Panc1 (cell line): ENCODE measurements at regions not wholly inside any gene's neighbourhood (a gene's known extent, or its start where the extent isn't known, plus 50 kb on each side); places are given as distances from the start of the nearest gene placed in this dataset.

ENCODE experiments used
- ATAC-seq: fragments of 200-7000 bp; cut with Tn5 transposase; 2 replicates; pipeline ENCODE4 v1.9.1; 2020; ENCODE audit warnings: mild to moderate bottlenecking, moderate library complexity
- BruUV-seq: library from RNA; stranded (reverse); fragments of 400-500 nt; replicated peaks from 2 replicates; lab custom pipeline; 2021; lab: Mats Ljungman, UMichigan
- CTCF ChIA-PET: fragments of 300-600 bp; sonication (Branson Sonifier 250); formaldehyde crosslinking; loops from one replicate; lab custom pipeline; 2022; ENCODE audit warnings: antibody characterized with exemption; lab: Charles Lee
- POLR2A ChIA-PET: fragments of 300-600 bp; sonication (Branson Sonifier 250); formaldehyde crosslinking; loops from one replicate; lab custom pipeline; 2022; ENCODE audit warnings: antibody characterized with exemption; lab: Charles Lee
- DNase-seq: peaks from one replicate; pipeline ENCODE4 v3.0.0-alpha.2; 2010; ENCODE audit warnings: low read depth, low spot score
- H3K27ac ChIP-seq: 2 replicates; pipeline ENCODE4 v1.5.1; 2011; ENCODE audit warnings: mild to moderate bottlenecking, low read length, inconsistent platforms
- H3K27me3 ChIP-seq: fragments of 200-500 bp; sonication (Bioruptor generic); 2 replicates; pipeline ENCODE4 v1.6.0; 2014; ENCODE audit warnings: low read length, inconsistent platforms; ENCODE audit not compliant: control insufficient read depth, insufficient read depth
- H3K36me3 ChIP-seq: fragments of 200-500 bp; sonication (Bioruptor generic); 2 replicates; pipeline ENCODE4 v1.5.1; 2014; ENCODE audit warnings: inconsistent platforms, mild to moderate bottlenecking, low read length, moderate library complexity; ENCODE audit not compliant: control insufficient read depth, insufficient read depth
- H3K4me1 ChIP-seq: 2 replicates; pipeline ENCODE4 v1.5.1; 2011; ENCODE audit warnings: inconsistent platforms, mild to moderate bottlenecking, low read length, moderate library complexity; ENCODE audit not compliant: control insufficient read depth, insufficient read depth
- H3K4me3 ChIP-seq, 2 experiments: 2 replicates each; pipeline ENCODE4 v1.5.1; 2011 to 2012; ENCODE audit warnings: low read depth in 2 of 2, low read length in 2 of 2, mild to moderate bottlenecking in 2 of 2, inconsistent platforms in 1 of 2, moderate library complexity in 1 of 2
- H3K9me3 ChIP-seq: fragments of 200-500 bp; sonication (Bioruptor generic); 2 replicates; pipeline ENCODE4 v1.5.1; 2014; ENCODE audit warnings: low read depth, mild to moderate bottlenecking, inconsistent platforms, low read length, moderate library complexity; ENCODE audit not compliant: control insufficient read depth, insufficient read depth
- CTCF ChIP-seq: fragments of 450-650 bp; IDR thresholded peaks from 2 replicates; pipeline ENCODE4 v1.5.1; 2017; ENCODE audit warnings: mild to moderate bottlenecking
- POLR2AphosphoS5 ChIP-seq: IDR thresholded peaks from 2 replicates; pipeline ENCODE4 v1.6.1; 2012; ENCODE audit warnings: mild to moderate bottlenecking, low read depth, low read length, moderate library complexity
- REST ChIP-seq, 2 experiments: IDR thresholded peaks; 2 replicates each; pipeline ENCODE4 v1.6.1; 2011 to 2012; ENCODE audit warnings: low read depth in 2 of 2, control low read depth in 1 of 2, low read length in 1 of 2, mild to moderate bottlenecking in 1 of 2, moderate library complexity in 1 of 2; ENCODE audit not compliant: insufficient read depth in 1 of 2
- SIN3A ChIP-seq: IDR thresholded peaks from 2 replicates; pipeline ENCODE4 v1.6.1; 2012; ENCODE audit warnings: low read depth, mild to moderate bottlenecking, low read length, moderate library complexity, borderline replicate concordance; ENCODE audit not compliant: insufficient read depth
- TCF7L2 ChIP-seq: IDR thresholded peaks from 2 replicates; pipeline ENCODE4 v1.6.1; 2011; ENCODE audit warnings: mild to moderate bottlenecking, low read depth, low read length, inconsistent platforms
- in situ Hi-C: cut with HindIII; loops from 2 replicates; pipeline ENCODE4 v1.10.0; 2016; ENCODE audit warnings: low sequenced_read_pairs, low pct_unique_long_range_greater_than_20kb
- intact Hi-C: fragments of 100-400 bp; cut with micrococcal nuclease; formaldehyde crosslinking; loops from one replicate; pipeline ENCODE4 v1.10.0; 2022; ENCODE audit not compliant: unreplicated experiment

- H3K9me3 ChIP-seq: no peaks in the 10 kb centered on the region
- in situ Hi-C loops (no loop called here), intact Hi-C loops (no loop called here)
- no peaks in the 10 kb centered on the region for H3K4me1 ChIP-seq
- ChIA-PET POLR2A (no interaction called here), CTCF (no interaction called here)
- H3K27ac ChIP-seq: no peak overlapping the region
- BruUV-seq: no TSS peak
- H3K27me3 ChIP-seq: no peaks in the 10 kb centered on the region
- TF ChIP-seq CTCF (peak; percentile 19; the same call in 1 of the 2 replicates), POLR2AphosphoS5 (no peak)
- no peak overlapping the region for H3K4me3 ChIP-seq
- ATAC-seq (no peak), DNase-seq (peak; percentile 2)
- H3K36me3 ChIP-seq: no peaks in the 10 kb centered on the region
These were observed 256.8 kb upstream of the VCX start for GRCh38 chrX:7586126-7586525.

GRCh38 chrX:7582191-7582590, 260.8 kb upstream of the VCX start:
- in situ Hi-C loops (no loop called here), intact Hi-C loops (no loop called here)
- Histone ChIP-seq H3K27ac (no peak overlapping the region), H3K27me3 (no peaks in the 10 kb centered on the region), H3K4me3 (no peak overlapping the region), H3K4me1 (no peaks in the 10 kb centered on the region), H3K36me3 (no peaks in the 10 kb centered on the region), H3K9me3 (no peaks in the 10 kb centered on the region)
- TF ChIP-seq SIN3A: no peak
- no peak for TF ChIP-seq POLR2AphosphoS5
- TF ChIP-seq TCF7L2: no peak
- ATAC-seq: no peak
- no peak for DNase-seq
- no TSS peak for BruUV-seq
- POLR2A ChIA-PET: no interaction called here
- CTCF ChIA-PET: no interaction called here

GRCh38 chrX:7580127-7580526, 262.8 kb upstream of the VCX start:
- TF ChIP-seq CTCF (no peak), POLR2AphosphoS5 (no peak), TCF7L2 (no peak), SIN3A (no peak), REST (IDR thresholded peaks at IDR 0.05; ENCODE audit: insufficient read depth in 1 of 2, low read depth in 2 of 2, low read length in 1 of 2) (no peak)
- no peak overlapping the region for H3K27ac ChIP-seq
- DNase-seq (no peak), ATAC-seq (no peak)
- no peaks in the 10 kb centered on the region for H3K4me1 ChIP-seq
- H3K4me3 ChIP-seq: no peak overlapping the region
- H3K36me3 ChIP-seq: no peaks in the 10 kb centered on the region
- H3K9me3 ChIP-seq: no peaks in the 10 kb centered on the region
- in situ Hi-C loops: no loop called here
- no TSS peak for BruUV-seq
- no peaks in the 10 kb centered on the region for H3K27me3 ChIP-seq
- ChIA-PET POLR2A (no interaction called here), CTCF (no interaction called here)
- intact Hi-C loops: no loop called here
